Progenitor cell of endocrine pancreas (in vitro differentiated cells): ENCODE measurements at regions not wholly inside any gene's neighbourhood (a gene's known extent, or its start where the extent isn't known, plus 50 kb on each side); places are given as distances from the start of the nearest gene placed in this dataset.

Experiments used
- DNase-seq: peaks from one replicate; pipeline ENCODE4 v3.0.0; 2021; ENCODE audit warnings: low spot score; ENCODE audit not compliant: unreplicated experiment
- H3K27ac Mint-ChIP-seq: 2 replicates; pipeline ENCODE4 v1.8.0; 2021; ENCODE audit warnings: mild to moderate bottlenecking, moderate library complexity, mixed read lengths
- H3K27me3 Mint-ChIP-seq: 2 replicates; pipeline ENCODE4 v1.8.0; 2021; ENCODE audit warnings: mixed read lengths
- H3K36me3 Mint-ChIP-seq: 2 replicates; pipeline ENCODE4 v1.8.0; 2022; ENCODE audit warnings: mixed read lengths; ENCODE audit not compliant: insufficient read depth
- H3K4me1 Mint-ChIP-seq: 2 replicates; pipeline ENCODE4 v1.8.0; 2021; ENCODE audit warnings: low read depth, mixed read lengths
- H3K4me3 Mint-ChIP-seq: 2 replicates; pipeline ENCODE4 v1.8.0; 2021; ENCODE audit warnings: low read depth, mild to moderate bottlenecking, moderate library complexity, mixed read lengths
- H3K9me3 Mint-ChIP-seq: 2 replicates; pipeline ENCODE4 v1.8.0; 2021; ENCODE audit warnings: low read depth, mixed read lengths
- CTCF ChIP-seq: fragments of 200-600 bp; sonication (generic); IDR thresholded peaks from one replicate; pipeline ENCODE4 v1.5.0; 2021; ENCODE audit warnings: antibody characterized with exemption, mild to moderate bottlenecking; ENCODE audit not compliant: unreplicated experiment

- Mint-ChIP-seq H3K4me3 (no peak overlapping the region), H3K27ac (no peak overlapping the region), H3K36me3 (no peaks in the 10 kb centered on the region), H3K27me3 (no peaks in the 10 kb centered on the region), H3K4me1 (peaks cover 3% of the 10 kb centered on the region), H3K9me3 (no peaks in the 10 kb centered on the region)
- no peak for TF ChIP-seq CTCF
- no peak for DNase-seq
These were observed 1290.3 kb upstream of the SORCS1 start for GRCh38 chr10:108454793-108455192.

GRCh38 chr10:108454224-108454623 is 1289.7 kb upstream of the SORCS1 start:
- peaks cover 3% of the 10 kb centered on the region for H3K4me1 Mint-ChIP-seq

GRCh38 chr10:108453166-108453565 is 1288.7 kb upstream of the SORCS1 start:
- DNase-seq: no peak
- no peaks in the 10 kb centered on the region for H3K27me3 Mint-ChIP-seq
- TF ChIP-seq CTCF: no peak
- H3K4me1 Mint-ChIP-seq: peaks cover 3% of the 10 kb centered on the region
- H3K27ac Mint-ChIP-seq: no peak overlapping the region
- no peaks in the 10 kb centered on the region for H3K9me3 Mint-ChIP-seq
- H3K36me3 Mint-ChIP-seq: no peaks in the 10 kb centered on the region
- no peak overlapping the region for H3K4me3 Mint-ChIP-seq

More at GRCh38 chr10:108454224-108454623, 1289.7 kb upstream of the SORCS1 start:
- Mint-ChIP-seq H3K4me3 (no peak overlapping the region), H3K27me3 (no peaks in the 10 kb centered on the region), H3K27ac (no peak overlapping the region), H3K9me3 (no peaks in the 10 kb centered on the region), H3K36me3 (no peaks in the 10 kb centered on the region)
- no peak for DNase-seq
- no peak for TF ChIP-seq CTCF

- H3K27me3 Mint-ChIP-seq: no peaks in the 10 kb centered on the region
- H3K27ac Mint-ChIP-seq: no peak overlapping the region
- no peaks in the 10 kb centered on the region for H3K36me3 Mint-ChIP-seq
- no peaks in the 10 kb centered on the region for H3K9me3 Mint-ChIP-seq
- no peak for DNase-seq
- H3K4me3 Mint-ChIP-seq: no peak overlapping the region
- H3K4me1 Mint-ChIP-seq: peaks cover 3% of the 10 kb centered on the region
- no peak for TF ChIP-seq CTCF
These were observed 1288.0 kb upstream of the SORCS1 start for GRCh38 chr10:108452533-108452932.

- no peaks in the 10 kb centered on the region for H3K27me3 Mint-ChIP-seq
- DNase-seq: no peak
- H3K9me3 Mint-ChIP-seq: peaks cover 3% of the 10 kb centered on the region
- no peaks in the 10 kb centered on the region for H3K36me3 Mint-ChIP-seq
- TF ChIP-seq CTCF: no peak
- H3K27ac Mint-ChIP-seq: no peak overlapping the region
- H3K4me1 Mint-ChIP-seq: peaks cover 7% of the 10 kb centered on the region
- no peak overlapping the region for H3K4me3 Mint-ChIP-seq
These were observed 1285.8 kb upstream of the SORCS1 start for GRCh38 chr10:108450280-108450679.

GRCh38 chr10:108445746-108446145 is 1281.2 kb upstream of the SORCS1 start:
- Mint-ChIP-seq H3K27me3 (no peaks in the 10 kb centered on the region), H3K27ac (no peak overlapping the region), H3K4me3 (no peak overlapping the region), H3K36me3 (no peaks in the 10 kb centered on the region), H3K9me3 (peaks cover 3% of the 10 kb centered on the region), H3K4me1 (peaks cover 18% of the 10 kb centered on the region)
- no peak for DNase-seq
- TF ChIP-seq CTCF: no peak
